ENCODE measurements at regions not wholly inside any gene's neighbourhood (a gene's known extent, or its start where the extent isn't known, plus 50 kb on each side); places are given as distances from the start of the nearest gene placed in this dataset.
"Not testable (repeated sequence)": the region's sequence is repeated elsewhere in the genome, so short reads cannot be mapped to it uniquely, and the experiment has no call there.

DNA sequence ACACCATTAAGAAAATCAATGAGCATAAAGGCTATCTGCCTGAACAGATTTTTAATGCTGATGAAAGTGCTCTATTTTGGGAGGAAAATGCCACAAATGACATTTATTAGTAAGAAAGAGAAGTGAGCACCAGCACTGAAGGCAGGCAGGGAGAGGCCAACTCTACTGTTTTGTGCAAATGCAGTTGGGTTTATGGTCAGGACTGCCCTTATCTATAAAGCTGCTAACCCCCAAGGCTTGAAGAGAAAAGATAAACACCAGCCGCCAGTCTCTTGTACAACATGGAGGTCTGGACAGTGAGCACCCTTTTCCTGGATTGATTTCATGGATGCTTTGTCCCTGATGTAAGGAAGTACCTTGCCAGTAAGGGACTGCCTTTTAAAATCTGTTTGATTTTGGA lies 246.8 kb upstream of the SFSWAP start:
- no peak for DNase-seq

- DNase-seq: no peak
These were observed 244.6 kb upstream of the SFSWAP start for GRCh38 chr12:131466306-131466705.

DNA sequence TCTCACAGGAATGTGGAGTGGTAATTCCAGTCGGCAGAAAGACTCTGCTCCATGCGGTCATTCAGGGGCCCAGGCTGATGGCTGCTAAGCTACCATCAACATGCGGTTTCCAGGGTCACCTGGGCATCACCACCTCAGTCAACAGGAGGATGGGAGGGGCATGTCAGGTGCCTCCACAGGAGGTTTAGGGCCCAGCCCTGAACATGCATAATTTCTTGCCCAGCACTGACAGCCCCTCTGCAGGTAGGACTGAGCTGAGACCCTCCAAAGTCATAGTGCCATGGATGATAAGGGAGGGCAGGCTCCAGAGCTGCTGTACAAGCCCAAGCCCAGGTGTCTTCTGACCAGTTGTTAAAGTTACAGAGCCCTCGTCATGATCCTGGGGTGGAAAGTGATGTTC lies 244.0 kb upstream of the SFSWAP start:
- no peak for DNase-seq

- DNase-seq: no peak
These were observed 242.7 kb upstream of the SFSWAP start for GRCh38 chr12:131468206-131468605.

DNA sequence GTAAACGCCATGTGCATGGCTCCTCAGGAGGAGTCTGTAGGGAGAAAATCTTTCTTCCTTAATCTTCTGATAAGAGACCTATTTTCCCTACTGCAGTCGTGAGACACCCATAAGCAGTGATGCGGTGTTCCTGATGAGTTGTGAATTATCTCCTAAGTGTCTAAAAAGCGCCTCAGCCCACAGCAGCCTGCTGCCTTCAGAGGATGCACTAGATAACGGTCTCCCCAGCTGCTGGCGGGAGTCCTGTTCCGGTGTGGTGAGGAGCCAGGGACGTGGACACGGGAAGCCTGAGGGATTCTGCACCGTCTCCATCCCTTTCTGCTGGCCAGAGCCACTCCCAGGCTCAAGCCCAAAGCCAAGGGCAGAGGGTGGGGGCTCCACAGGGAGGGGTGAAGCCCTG lies 240.9 kb upstream of the SFSWAP start:
- not testable (repeated sequence) for DNase-seq

- DNase-seq: no peak
These were observed 239.5 kb upstream of the SFSWAP start for GRCh38 chr12:131471271-131471905.

DNA sequence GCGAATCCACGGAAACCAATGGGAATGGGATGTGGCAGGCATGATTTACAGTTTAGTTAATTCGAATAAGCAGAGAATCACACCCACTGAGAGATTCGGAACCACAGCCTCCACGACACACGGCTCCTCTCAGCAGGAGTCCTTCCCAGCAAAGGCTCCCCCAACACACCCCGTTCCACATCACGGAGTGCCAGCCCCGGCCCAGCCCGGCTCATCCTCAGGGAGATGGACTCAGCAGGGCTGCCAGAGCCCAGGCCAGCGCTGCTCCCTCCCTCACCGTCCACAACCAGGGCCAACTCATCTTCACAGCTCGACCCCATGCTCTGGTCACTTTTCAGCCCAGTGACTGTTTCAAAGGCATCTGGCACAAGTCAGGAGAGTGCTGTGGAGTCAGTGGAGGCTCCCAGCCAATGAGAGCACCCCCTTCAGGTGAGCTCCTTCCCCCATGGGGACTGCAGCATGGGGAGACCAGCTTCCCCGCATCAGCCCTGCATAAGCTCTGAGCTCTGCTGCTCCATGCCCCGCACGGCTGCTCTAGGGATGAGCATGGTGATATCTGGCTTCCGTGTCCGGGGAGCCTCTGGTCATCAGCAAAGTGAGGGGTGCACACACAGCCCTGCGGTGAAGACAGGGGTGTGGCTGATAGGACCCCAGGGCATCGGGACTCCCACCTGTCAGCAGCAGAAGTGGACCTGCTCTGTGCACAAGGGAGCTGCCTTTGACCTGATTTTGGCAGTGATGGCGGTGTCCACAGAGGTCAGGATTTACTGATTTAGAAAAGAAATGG lies 238.8 kb upstream of the SFSWAP start:
- DNase-seq: no peak

DNA sequence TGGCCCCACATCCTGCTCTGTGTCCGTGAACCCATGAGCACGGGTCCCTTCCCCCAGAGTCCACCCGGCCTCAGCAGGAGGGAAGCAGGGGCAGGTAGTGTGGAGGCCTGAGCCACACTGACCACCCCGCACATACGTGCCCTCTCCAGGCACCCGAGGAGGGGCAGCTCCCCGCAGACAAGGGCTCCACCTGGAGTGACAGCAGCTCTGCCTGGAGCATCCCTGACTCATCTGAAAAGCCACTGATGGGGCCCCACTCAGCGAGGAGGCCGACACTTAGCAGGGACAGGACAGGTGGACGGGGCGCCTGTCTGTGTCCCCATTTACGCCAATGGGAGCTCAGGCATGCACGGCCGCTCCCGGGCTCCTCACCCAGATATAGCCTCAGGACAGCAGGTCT lies 237.6 kb upstream of the SFSWAP start:
- no peak for DNase-seq

- no peak for DNase-seq
These were observed 236.9 kb upstream of the SFSWAP start for GRCh38 chr12:131473741-131474709.

- DNase-seq: not testable (repeated sequence)
These were observed 235.9 kb upstream of the SFSWAP start for GRCh38 chr12:131475012-131475411.

DNA sequence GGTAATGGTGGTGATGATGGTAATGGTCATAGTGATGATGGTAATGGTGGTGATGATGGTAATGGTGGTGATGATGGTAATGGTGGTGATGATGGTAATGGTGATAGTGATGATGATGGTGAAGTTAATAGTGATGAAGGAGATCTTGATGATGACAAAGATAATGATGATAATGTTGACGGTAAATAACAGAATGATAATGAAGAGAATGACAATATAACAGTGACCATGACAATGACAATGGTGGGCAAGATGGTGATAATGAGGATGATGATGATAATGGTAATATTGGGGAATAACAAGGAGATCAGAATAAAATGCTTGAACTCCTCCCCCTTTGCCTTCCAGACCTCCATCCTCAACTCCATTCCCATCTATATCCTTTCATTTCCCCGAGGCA lies 233.3 kb upstream of the SFSWAP start:
- no peak for DNase-seq

DNA sequence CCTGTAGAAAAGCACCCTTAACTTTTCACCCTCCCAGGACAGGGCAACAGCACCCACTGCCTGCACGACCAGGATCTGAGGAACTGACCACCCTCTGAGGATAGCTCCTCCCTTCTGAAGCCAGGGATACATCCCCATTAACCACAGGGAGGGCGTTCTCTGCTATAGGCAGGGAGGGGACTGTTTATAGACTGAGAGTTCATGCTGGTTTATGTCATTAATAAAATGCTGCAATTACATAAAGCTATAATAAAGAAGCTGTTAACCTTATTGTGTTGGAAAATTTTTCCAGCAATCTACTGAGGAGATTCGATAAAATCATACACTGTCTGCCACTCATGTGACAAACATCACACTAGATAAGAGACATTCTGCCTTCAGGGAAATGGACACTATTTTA lies 232.4 kb upstream of the SFSWAP start:
- DNase-seq: no peak

GRCh38 chr12:131482199-131482598 lies 228.7 kb upstream of the SFSWAP start:
- no peak for DNase-seq

GRCh38 chr12:131482686-131483085 lies 228.2 kb upstream of the SFSWAP start:
- DNase-seq: no peak

- DNase-seq: no peak
These were observed 224.2 kb upstream of the SFSWAP start for GRCh38 chr12:131486451-131487230.

DNA sequence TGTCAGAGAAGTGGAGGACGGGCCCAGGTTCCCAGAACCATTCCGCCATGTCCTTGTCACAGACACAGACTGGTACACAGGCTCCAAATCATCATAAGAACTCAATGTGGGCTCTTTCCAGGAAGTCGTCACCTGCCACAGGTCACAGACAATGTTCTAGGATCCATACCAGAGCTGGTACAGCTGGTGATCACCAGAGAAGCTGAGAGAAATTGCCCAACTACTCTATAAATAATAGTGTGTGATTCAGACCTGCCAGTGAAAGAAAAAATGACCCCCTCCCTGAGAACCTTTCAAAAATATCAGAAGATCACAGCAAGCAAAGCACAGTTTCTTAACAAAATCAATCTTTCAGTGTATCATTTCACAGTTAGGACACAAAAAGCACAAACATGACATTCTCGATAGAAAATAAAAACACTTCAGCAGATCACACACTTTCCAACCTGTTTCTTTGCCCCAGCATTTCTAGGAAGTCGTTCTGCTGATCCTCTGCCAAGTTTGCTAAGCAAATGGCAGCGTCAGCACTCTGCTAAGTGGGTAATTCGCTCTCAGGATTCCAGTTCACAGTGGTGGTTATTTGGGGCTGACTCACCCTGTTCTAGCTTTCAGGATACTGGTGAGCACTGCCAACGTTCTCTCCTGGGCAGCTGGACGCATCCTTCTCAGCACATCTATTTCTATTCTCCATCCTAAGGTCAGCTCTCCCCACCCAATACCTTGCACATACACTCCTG lies 223.3 kb upstream of the SFSWAP start:
- DNase-seq: no peak

- no peak for DNase-seq
These were observed 221.2 kb upstream of the SFSWAP start for GRCh38 chr12:131489718-131490117.

- DNase-seq: no peak
These were observed 219.7 kb upstream of the SFSWAP start for GRCh38 chr12:131491155-131491554.

DNA sequence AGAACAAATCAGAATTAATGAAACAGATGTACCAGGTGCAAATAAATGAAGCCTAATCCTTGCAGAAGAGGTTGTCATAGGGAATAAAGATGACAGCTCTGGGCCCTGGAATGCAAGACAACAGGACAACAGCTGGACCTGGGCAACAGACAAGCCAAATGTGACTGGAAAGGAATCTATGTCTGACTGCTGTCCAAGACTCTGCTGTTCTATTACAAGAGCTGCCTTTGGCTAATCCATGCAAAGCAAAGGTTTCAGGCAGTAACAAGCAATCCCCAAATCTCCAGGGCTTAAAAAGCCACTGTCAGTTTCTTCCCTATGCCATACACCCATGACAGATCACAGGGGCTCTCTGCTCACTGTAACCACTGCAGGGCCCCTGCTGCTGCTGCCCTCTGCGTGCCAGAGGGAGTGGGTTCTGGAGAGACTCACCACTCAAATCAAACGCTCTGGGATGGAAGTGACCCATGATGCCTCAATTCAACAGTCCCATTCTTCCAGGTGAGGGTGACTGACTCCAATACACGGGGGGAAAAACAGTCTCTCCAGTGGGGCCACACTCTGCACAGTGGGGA lies 218.9 kb upstream of the SFSWAP start:
- DNase-seq: no peak

GRCh38 chr12:131493068-131493826 lies 217.6 kb upstream of the SFSWAP start:
- no peak for DNase-seq

- DNase-seq: no peak
These were observed 216.7 kb upstream of the SFSWAP start for GRCh38 chr12:131494216-131494615.

Data from activated naive CD4-positive, alpha-beta T cell (primary cell).